ENCODE measurements at regions not wholly inside any gene's neighbourhood (a gene's known extent, or its start where the extent isn't known, plus 50 kb on each side); places are given as distances from the start of the nearest gene placed in this dataset.

GRCh38 chr1:178581351-178582303, 68.7 kb downstream of the TEX35 start:
- no peaks in the 10 kb centered on the region for H3K4me1 ChIP-seq (ENCODE audit: control insufficient read depth in 1 of 2, insufficient read depth in 2 of 2, low read length in 2 of 2)
- no peaks in the 10 kb centered on the region for H4K20me1 ChIP-seq (ENCODE audit: insufficient read depth)
- H3K27ac ChIP-seq (ENCODE audit: low read depth, low read length) = no peak overlapping the region
- no peaks in the 10 kb centered on the region for H3K27me3 ChIP-seq (ENCODE audit: insufficient read depth, low read length)
- DNase-seq (ENCODE audit: low read depth, low spot score) = no peak
- no peak overlapping the region for H2AFZ ChIP-seq (ENCODE audit: low read depth, low read length, poor library complexity, severe bottlenecking)
- H3K4me2 ChIP-seq (ENCODE audit: low read length) = no peak overlapping the region
- POLR2A ChIA-PET = no interaction called here
- no peak overlapping the region for H3K4me3 ChIP-seq (replicated peaks in 1 of 2; ENCODE audit: low read depth in 1 of 2, low read length in 2 of 2)
- H3K9me3 ChIP-seq (ENCODE audit: control insufficient read depth in 1 of 2, insufficient read depth in 1 of 2, low read depth in 1 of 2, low read length in 2 of 2) = no peaks in the 10 kb centered on the region
- H3K79me2 ChIP-seq (ENCODE audit: insufficient read depth, low read length) = no peaks in the 10 kb centered on the region
- CTCF ChIA-PET = no interaction called here
- BruUV-seq (replicated peaks) = no TSS peak
- H3K9me2 ChIP-seq (ENCODE audit: insufficient read depth) = no peaks in the 10 kb centered on the region
- TF ChIP-seq JUND (IDR thresholded peaks at IDR 0.05) (no peak), REST (IDR thresholded peaks at IDR 0.05; ENCODE audit: low read depth) (no peak), RAD21 (IDR thresholded peaks at IDR 0.05; ENCODE audit: low read depth) (no peak), SP1 (IDR thresholded peaks at IDR 0.05; ENCODE audit: low read depth) (no peak), ELF1 (IDR thresholded peaks at IDR 0.05; ENCODE audit: borderline replicate concordance, low read depth) (no peak), POLR2A (IDR thresholded peaks at IDR 0.05; ENCODE audit: borderline replicate concordance, extremely low read depth, insufficient read depth, insufficient read length) (no peak), FOSL1 (IDR thresholded peaks at IDR 0.05; ENCODE audit: low read depth) (no peak), CBX3 (IDR thresholded peaks at IDR 0.05; ENCODE audit: low read depth) (no peak), CEBPB (IDR thresholded peaks at IDR 0.05; ENCODE audit: low read depth) (no peak), SIN3A (IDR thresholded peaks at IDR 0.05; ENCODE audit: low read depth) (no peak), POLR2AphosphoS5 (IDR thresholded peaks at IDR 0.05; ENCODE audit: low read depth, low read length) (no peak)
- no peaks in the 10 kb centered on the region for H3K36me3 ChIP-seq (ENCODE audit: control insufficient read depth in 1 of 2, insufficient read depth in 2 of 2, low read length in 2 of 2)
- ATAC-seq = no peak
- no peak overlapping the region for H3K9ac ChIP-seq (ENCODE audit: low read length)
- intact Hi-C loops (cut with micrococcal nuclease) = no loop called here
- RAD21 ChIA-PET (ENCODE audit: low non-redundant PET in 1 of 2, low total read pairs in 2 of 2, uncharacterized antibody in 2 of 2, unreplicated experiment in 2 of 2) = no interaction called here
